IMR-90 (cell line): ENCODE measurements at regions not wholly inside any gene's neighbourhood (a gene's known extent, or its start where the extent isn't known, plus 50 kb on each side); places are given as distances from the start of the nearest gene placed in this dataset.
A peak's percentile ranks its signal among the peaks of the same experiment; 100 is the strongest.

Source experiments
- ATAC-seq: fragments of 200-7000 bp; cut with Tn5 transposase; 2 replicates; pipeline ENCODE4 v1.9.1; 2020; ENCODE audit warnings: low read depth, mild to moderate bottlenecking, moderate library complexity
- BruUV-seq: library from RNA; stranded (reverse); fragments of 400-500 nt; replicated peaks from 2 replicates; lab custom pipeline; 2021; lab: Mats Ljungman, UMichigan
- CTCF ChIA-PET: fragments of 300-600 bp; formaldehyde crosslinking; extraction: SDS; loops from one replicate; lab custom pipeline; 2021; ENCODE audit warnings: antibody characterized with exemption; lab: Yijun Ruan, JAX
- POLR2A ChIA-PET: fragments of 300-600 bp; sonication (Branson Sonifier 250); formaldehyde crosslinking; loops from one replicate; lab custom pipeline; 2022; ENCODE audit warnings: antibody characterized with exemption; ENCODE audit not compliant: unreplicated experiment; lab: Charles Lee
- DNase-seq: peaks from one replicate; pipeline ENCODE4 v3.0.0; 2013
- H2AFZ ChIP-seq: replicated peaks from 2 replicates; pipeline ENCODE3; 2013; ENCODE audit warnings: low read length, mild to moderate bottlenecking; ENCODE audit not compliant: poor library complexity
- H2AK5ac ChIP-seq: 2 replicates; pipeline ENCODE4 v1.6.1; 2013; ENCODE audit warnings: low read depth, low read length, inconsistent platforms
- H2AK9ac ChIP-seq: replicated peaks from 2 replicates; pipeline ENCODE3; 2013; ENCODE audit warnings: mild to moderate bottlenecking, low read depth, low read length, moderate library complexity; ENCODE audit not compliant: poor library complexity
- H2BK120ac ChIP-seq: 2 replicates; pipeline ENCODE4 v1.6.1; 2013; ENCODE audit warnings: low read depth, low read length, inconsistent platforms
- H2BK15ac ChIP-seq: 3 replicates; pipeline ENCODE4 v1.6.1; 2013; ENCODE audit warnings: low read depth, low read length, inconsistent platforms
- H2BK20ac ChIP-seq: 2 replicates; pipeline ENCODE4 v1.6.1; 2013; ENCODE audit warnings: low read depth, mild to moderate bottlenecking, inconsistent platforms, low read length, moderate library complexity
- H2BK5ac ChIP-seq: 2 replicates; pipeline ENCODE4 v1.6.1; 2013; ENCODE audit warnings: mild to moderate bottlenecking, low read depth, low read length, inconsistent platforms; ENCODE audit not compliant: poor library complexity, severe bottlenecking
- H3K14ac ChIP-seq: replicated peaks from 2 replicates; pipeline ENCODE4 v1.6.1; 2013; ENCODE audit warnings: low read depth, low read length, inconsistent platforms
- H3K18ac ChIP-seq: 2 replicates; pipeline ENCODE4 v1.6.1; 2013; ENCODE audit warnings: low read depth, low read length, control low read depth
- H3K23ac ChIP-seq: 2 replicates; pipeline ENCODE4 v1.6.1; 2013; ENCODE audit warnings: low read depth, low read length, inconsistent platforms
- H3K27ac ChIP-seq: 2 replicates; pipeline ENCODE4 v1.5.1; 2013; ENCODE audit warnings: mild to moderate bottlenecking, control low read depth, low read length; ENCODE audit not compliant: insufficient read depth
- H3K27me3 ChIP-seq: 2 replicates; pipeline ENCODE4 v1.6.1; 2013; ENCODE audit warnings: low read length; ENCODE audit not compliant: control insufficient read depth, insufficient read depth
- H3K36me3 ChIP-seq: 2 replicates; pipeline ENCODE4 v1.6.1; 2013; ENCODE audit warnings: low read length, mixed read lengths; ENCODE audit not compliant: control insufficient read depth, insufficient read depth
- H3K4ac ChIP-seq: 2 replicates; pipeline ENCODE4 v1.6.1; 2013; ENCODE audit warnings: low read depth, low read length, inconsistent platforms
- H3K4me1 ChIP-seq: 2 replicates; pipeline ENCODE4 v1.6.1; 2013; ENCODE audit warnings: low read length, mixed read lengths; ENCODE audit not compliant: control insufficient read depth, insufficient read depth
- H3K4me2 ChIP-seq: 2 replicates; pipeline ENCODE4 v1.6.1; 2013; ENCODE audit warnings: low read depth, mild to moderate bottlenecking, control low read depth, low read length, moderate library complexity
- H3K4me3 ChIP-seq: 2 replicates; pipeline ENCODE4 v1.5.1; 2013; ENCODE audit warnings: low read depth, mild to moderate bottlenecking, control low read depth, low read length, moderate library complexity; ENCODE audit not compliant: insufficient read depth
- H3K56ac ChIP-seq: 2 replicates; pipeline ENCODE4 v1.6.1; 2013; ENCODE audit warnings: low read length, inconsistent platforms; ENCODE audit not compliant: insufficient read depth; ENCODE audit errors: extremely low read depth
- H3K79me1 ChIP-seq, 2 experiments: 2 replicates each; pipeline ENCODE4 v1.6.1; 2013; ENCODE audit warnings: low read length in 2 of 2, inconsistent platforms in 1 of 2, low read depth in 1 of 2
- H3K9ac ChIP-seq: 2 replicates; pipeline ENCODE4 v1.6.1; 2013; ENCODE audit warnings: low read depth, low read length, control low read depth
- H3K9me1 ChIP-seq: 2 replicates; pipeline ENCODE4 v1.6.1; 2013; ENCODE audit warnings: low read length, inconsistent platforms; ENCODE audit not compliant: insufficient read depth
- H3K9me3 ChIP-seq: 2 replicates; pipeline ENCODE4 v1.6.1; 2013; ENCODE audit warnings: low read length; ENCODE audit not compliant: control insufficient read depth, insufficient read depth
- H4K20me1 ChIP-seq: 2 replicates; pipeline ENCODE4 v1.6.1; 2013; ENCODE audit warnings: low read length, inconsistent platforms; ENCODE audit not compliant: insufficient read depth
- H4K5ac ChIP-seq: 2 replicates; pipeline ENCODE4 v1.6.1; 2013; ENCODE audit warnings: mild to moderate bottlenecking, low read depth, low read length, control low read depth
- H4K8ac ChIP-seq, 2 experiments: 2 replicates each; pipeline ENCODE4 v1.6.1; 2013; ENCODE audit warnings: low read depth in 2 of 2, low read length in 2 of 2, control low read depth in 1 of 2, inconsistent platforms in 1 of 2
- H4K91ac ChIP-seq: 2 replicates; pipeline ENCODE4 v1.6.1; 2013; ENCODE audit warnings: low read depth, low read length, inconsistent platforms; ENCODE audit not compliant: insufficient read depth
- BHLHE40 ChIP-seq: fragments of 150-350 bp; IDR thresholded peaks from 2 replicates; pipeline ENCODE4 v1.6.1; 2016; ENCODE audit warnings: mild to moderate bottlenecking, low read depth, low read length
- POLR2A ChIP-seq: IDR thresholded peaks from 2 replicates; pipeline ENCODE4 v1.6.1; 2012; ENCODE audit warnings: mild to moderate bottlenecking, low read depth, low read length
- WGBS, 2 experiments: methylation state at CpG; one replicate each; pipeline versions ENCODE4 v1.1.5 to v1.1.7; 2013; ENCODE audit warnings: missing lambda C conversion rate in 2 of 2; ENCODE audit not compliant: insufficient read length in 1 of 2; ENCODE audit errors: extremely low coverage in 2 of 2; 5-methylcytosine and 5-hydroxymethylcytosine counted together
- dilution Hi-C: fragments of 300-500 bp; cut with HindIII; formaldehyde crosslinking; loops from one replicate; pipeline ENCODE4 v1.14.3; 2018; ENCODE audit warnings: low sequenced_read_pairs; ENCODE audit not compliant: unreplicated experiment
- in situ Hi-C: fragments of 300-500 bp; cut with MboI; formaldehyde crosslinking; loops from 3 replicates; pipeline ENCODE4 v1.14.3; 2019; ENCODE audit warnings: low sequenced_read_pairs, inconsistent platforms, mixed read lengths
- intact Hi-C: fragments of 100-400 bp; cut with micrococcal nuclease; formaldehyde crosslinking; loops from 2 replicates; pipeline ENCODE4 v1.10.0; 2022
- TF ChIP-seq, protein P1 (sequence below): fragments of 150-350 bp; IDR thresholded peaks from 2 replicates; pipeline ENCODE4 v1.6.1; 2016; ENCODE audit warnings: low read depth, mild to moderate bottlenecking, low read length, moderate library complexity, borderline replicate concordance

DNA sequence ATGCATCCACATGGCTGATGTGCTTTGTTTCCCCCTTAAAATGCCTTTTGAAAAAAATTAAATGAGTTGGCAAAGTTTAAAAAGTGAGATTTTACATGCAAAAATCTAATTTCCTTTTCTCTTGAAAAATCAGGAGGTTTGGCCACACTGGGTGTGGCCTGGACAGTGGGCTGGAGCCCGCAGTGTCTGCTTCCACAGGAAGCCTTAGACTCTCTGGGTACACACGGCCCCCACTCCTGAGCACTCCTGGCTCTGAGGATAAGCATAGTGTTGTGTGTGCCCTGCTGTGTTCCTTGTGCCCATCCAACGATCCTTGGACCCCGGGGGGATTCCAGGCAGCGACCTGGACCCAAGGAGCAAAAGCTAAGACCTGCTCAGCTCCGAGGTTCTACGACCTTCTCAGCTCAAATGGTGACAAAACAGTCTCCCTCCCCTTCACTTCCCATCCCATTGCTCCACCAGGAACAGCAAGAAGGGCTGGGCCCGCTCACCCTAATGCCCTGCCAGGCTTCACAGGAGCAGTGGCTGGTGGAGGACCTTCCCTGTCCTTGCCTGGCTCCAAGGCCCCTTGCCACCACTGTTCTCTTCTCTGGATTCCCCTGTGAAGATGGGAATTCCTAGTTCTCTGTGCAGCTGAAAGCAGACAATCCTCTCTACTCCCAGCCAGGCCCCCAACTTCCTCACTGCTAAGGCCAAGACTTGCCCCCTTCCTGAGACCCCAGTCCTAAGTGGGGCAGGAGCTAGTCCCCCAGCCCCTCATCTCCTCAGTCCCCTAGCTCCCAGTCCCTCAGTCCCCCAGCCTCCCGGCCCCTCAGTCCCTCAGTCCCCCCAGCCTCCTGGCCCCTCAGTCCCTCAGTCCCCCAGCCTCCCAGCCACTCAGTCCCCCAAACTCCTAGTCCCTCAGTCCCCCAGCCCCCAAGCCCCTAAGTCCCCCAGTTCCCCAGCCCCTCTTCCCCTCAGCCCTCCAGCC, 395.8 kb downstream of the PTPRU start:
- H2BK120ac ChIP-seq = peak overlapping the region; percentile 61
- POLR2A ChIA-PET = no interaction called here
- no peak overlapping the region for H3K9ac ChIP-seq
- no peak overlapping the region for H3K23ac ChIP-seq
- in situ Hi-C loops (no loop called here), dilution Hi-C loops (no loop called here), intact Hi-C loops (no loop called here)
- H2BK5ac ChIP-seq = no peak overlapping the region
- whole genome bisulfite sequencing, 2 experiments = no CpG with 5 or more reads among the region's 9 CpGs
- no peak overlapping the region; the same call in 2 of the 3 replicates for H2BK15ac ChIP-seq
- no peak for DNase-seq
- no peak overlapping the region for H3K4me3 ChIP-seq
- TF ChIP-seq, protein P1, sequence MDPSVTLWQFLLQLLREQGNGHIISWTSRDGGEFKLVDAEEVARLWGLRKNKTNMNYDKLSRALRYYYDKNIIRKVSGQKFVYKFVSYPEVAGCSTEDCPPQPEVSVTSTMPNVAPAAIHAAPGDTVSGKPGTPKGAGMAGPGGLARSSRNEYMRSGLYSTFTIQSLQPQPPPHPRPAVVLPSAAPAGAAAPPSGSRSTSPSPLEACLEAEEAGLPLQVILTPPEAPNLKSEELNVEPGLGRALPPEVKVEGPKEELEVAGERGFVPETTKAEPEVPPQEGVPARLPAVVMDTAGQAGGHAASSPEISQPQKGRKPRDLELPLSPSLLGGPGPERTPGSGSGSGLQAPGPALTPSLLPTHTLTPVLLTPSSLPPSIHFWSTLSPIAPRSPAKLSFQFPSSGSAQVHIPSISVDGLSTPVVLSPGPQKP = no peak
- TF ChIP-seq POLR2A (no peak), BHLHE40 (no peak)
- peak overlapping the region; percentile 83; the same call in 1 of the 2 replicates for H2AK5ac ChIP-seq
- no peaks in the 10 kb centered on the region; the same call in 1 of the 2 replicates for H4K20me1 ChIP-seq
- H3K27me3 ChIP-seq = no peaks in the 10 kb centered on the region
- H3K27ac ChIP-seq = no peak overlapping the region
- no peak overlapping the region for H4K91ac ChIP-seq
- peak; percentile 47 for ATAC-seq
- H3K18ac ChIP-seq = no peak overlapping the region; the same call in 1 of the 2 replicates
- H4K5ac ChIP-seq = no peak overlapping the region
- peaks cover 8% of the 10 kb centered on the region for H3K4me1 ChIP-seq
- H3K36me3 ChIP-seq = no peaks in the 10 kb centered on the region
- no peak overlapping the region for H3K14ac ChIP-seq
- H3K4ac ChIP-seq = peak overlapping the region; percentile 65
- no peaks in the 10 kb centered on the region for H3K79me1 ChIP-seq
- H2AFZ ChIP-seq = peak overlapping the region; percentile 66
- no peak overlapping the region for H4K8ac ChIP-seq
- BruUV-seq = no TSS peak
- no peak overlapping the region for H3K4me2 ChIP-seq
- peak overlapping the region; percentile 58 for H2AK9ac ChIP-seq
- H3K9me3 ChIP-seq = 0 out of 2 replicates have a peak, but pooled peaks cover 3% of the 10 kb centered on the region
- peak overlapping the region; percentile 29; the same call in 1 of the 2 replicates for H2BK20ac ChIP-seq
- H3K56ac ChIP-seq = no peak overlapping the region
- CTCF ChIA-PET = no interaction called here
- no peaks in the 10 kb centered on the region for H3K9me1 ChIP-seq
